Skeletal muscle tissue (tissue), 3 donors: ENCODE measurements at regions not wholly inside any gene's neighbourhood (a gene's known extent, or its start where the extent isn't known, plus 50 kb on each side); places are given as distances from the start of the nearest gene placed in this dataset.

Experiments used
- H3K27ac ChIP-seq: one replicate; pipeline ENCODE4 v1.7.0; 2013; ENCODE audit warnings: mild to moderate bottlenecking, low read depth, low read length, inconsistent platforms
- H3K27me3 ChIP-seq, 3 donors: one replicate each; pipeline ENCODE4 v1.7.0; 2013; ENCODE audit warnings: low read length in 3 of 3; ENCODE audit not compliant: control insufficient read depth in 3 of 3, insufficient read depth in 3 of 3
- H3K36me3 ChIP-seq, 3 donors: one replicate each; pipeline ENCODE4 v1.7.0; 2013; ENCODE audit warnings: low read length in 3 of 3; ENCODE audit not compliant: control insufficient read depth in 3 of 3, insufficient read depth in 3 of 3
- H3K4me1 ChIP-seq, 3 donors: one replicate each; pipeline ENCODE4 v1.7.0; 2013; ENCODE audit warnings: low read length in 3 of 3, mild to moderate bottlenecking in 3 of 3; ENCODE audit not compliant: control insufficient read depth in 3 of 3, insufficient read depth in 3 of 3
- H3K4me3 ChIP-seq, 3 donors: one replicate each; pipeline ENCODE4 v1.7.0; 2013; ENCODE audit warnings: low read length in 3 of 3
- H3K9ac ChIP-seq, 3 donors: one replicate each; pipeline ENCODE4 v1.7.0; 2013; ENCODE audit warnings: low read length in 3 of 3, mild to moderate bottlenecking in 3 of 3, moderate library complexity in 2 of 3, low read depth in 1 of 3
- H3K9me3 ChIP-seq, 3 donors: one replicate each; pipeline ENCODE4 v1.7.0; 2013; ENCODE audit warnings: low read length in 3 of 3; ENCODE audit not compliant: control insufficient read depth in 3 of 3
- donor health status: Osteomylitis.

DNA sequence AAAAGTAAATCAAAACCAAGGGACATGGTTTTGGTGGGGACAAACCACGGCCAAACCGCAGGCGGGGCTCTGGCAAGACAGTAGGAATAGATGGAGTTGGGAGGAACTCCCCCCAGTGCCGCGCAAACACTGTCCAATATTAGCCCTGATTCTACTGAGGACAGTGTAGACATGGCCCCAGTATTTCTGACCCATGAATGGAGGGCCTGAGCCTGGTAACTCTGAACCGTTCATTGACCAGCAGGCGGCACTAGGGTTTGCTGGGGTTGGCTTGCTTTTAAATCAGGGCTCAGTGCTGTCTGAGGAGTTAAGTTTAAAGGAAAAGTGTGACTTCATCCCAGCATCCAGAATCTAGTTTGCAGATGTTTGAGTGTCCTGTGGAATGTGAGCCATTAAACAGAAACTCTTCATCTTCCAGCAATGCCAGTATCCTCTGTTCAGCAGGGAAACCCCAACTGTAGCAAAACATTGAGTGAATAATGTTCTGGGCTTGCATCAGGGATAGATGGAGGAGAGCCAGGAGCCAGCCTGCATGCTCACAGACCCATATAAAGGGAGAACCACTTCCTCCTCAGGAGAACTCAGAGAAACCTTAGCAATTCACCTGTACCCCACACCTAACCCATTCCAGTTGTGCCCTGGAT, 147.4 kb upstream of the PRSS58 start:
- H3K27me3 ChIP-seq, result no peaks in the 10 kb centered on the region
- H3K9ac ChIP-seq, result no peak overlapping the region
- no peak overlapping the region for H3K4me3 ChIP-seq
- H3K9me3 ChIP-seq, result no peaks in the 10 kb centered on the region
- H3K36me3 ChIP-seq, result no peaks in the 10 kb centered on the region
- H3K4me1 ChIP-seq, result peaks cover 3 to 9% (median 6%) of the 10 kb centered on the region in 3 donors
- H3K27ac ChIP-seq, result no peak overlapping the region

- Histone ChIP-seq H3K9me3 (no peaks in the 10 kb centered on the region), H3K36me3 (no peaks in the 10 kb centered on the region), H3K9ac (no peak overlapping the region), H3K27me3 (no peaks in the 10 kb centered on the region), H3K4me3 (no peak overlapping the region), H3K27ac (no peak overlapping the region), H3K4me1 (no peaks in the 10 kb centered on the region)
These were observed 144.1 kb upstream of the PRSS58 start for GRCh38 chr7:142401951-142402350.

- H3K36me3 ChIP-seq, result no peaks in the 10 kb centered on the region
- H3K9me3 ChIP-seq, result no peaks in the 10 kb centered on the region
- no peaks in the 10 kb centered on the region for H3K4me1 ChIP-seq
- H3K27ac ChIP-seq, result no peak overlapping the region
- H3K9ac ChIP-seq, result no peak overlapping the region
- no peaks in the 10 kb centered on the region for H3K27me3 ChIP-seq
- no peak overlapping the region for H3K4me3 ChIP-seq
These were observed 142.2 kb upstream of the PRSS58 start for GRCh38 chr7:142400042-142400533.

GRCh38 chr7:142391191-142391992, 133.5 kb upstream of the PRSS58 start:
- Histone ChIP-seq H3K9me3 (no peaks in the 10 kb centered on the region), H3K36me3 (no peaks in the 10 kb centered on the region), H3K4me3 (no peak overlapping the region), H3K27ac (no peak overlapping the region), H3K9ac (peak overlapping the region in 1 of 3 donors; percentile 33), H3K4me1 (no peaks in the 10 kb centered on the region), H3K27me3 (no peaks in the 10 kb centered on the region)

DNA sequence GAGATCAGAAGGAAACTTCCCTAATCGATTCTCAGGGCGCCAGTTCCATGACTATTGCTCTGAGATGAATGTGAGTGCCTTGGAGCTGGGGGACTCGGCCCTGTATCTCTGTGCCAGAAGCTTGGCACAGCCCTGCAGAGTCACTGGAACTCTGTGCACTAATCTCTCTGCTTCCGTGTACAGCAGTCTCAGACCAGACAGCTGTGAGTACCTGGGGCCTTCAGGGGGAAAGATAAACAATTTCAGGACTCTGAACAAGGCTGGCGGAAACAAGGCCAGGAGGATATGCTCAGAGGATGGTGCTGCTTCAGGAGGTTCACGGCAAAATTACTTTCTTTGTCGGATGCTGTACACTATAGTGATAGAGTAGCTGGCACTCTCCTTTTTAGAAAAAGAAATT, 131.7 kb upstream of the PRSS58 start:
- Histone ChIP-seq H3K27ac (no peak overlapping the region), H3K9ac (no peak overlapping the region), H3K9me3 (no peaks in the 10 kb centered on the region), H3K36me3 (no peaks in the 10 kb centered on the region), H3K4me3 (no peak overlapping the region), H3K27me3 (no peaks in the 10 kb centered on the region), H3K4me1 (peaks cover 6 to 15% (median 9%) of the 10 kb centered on the region in 3 donors)

DNA sequence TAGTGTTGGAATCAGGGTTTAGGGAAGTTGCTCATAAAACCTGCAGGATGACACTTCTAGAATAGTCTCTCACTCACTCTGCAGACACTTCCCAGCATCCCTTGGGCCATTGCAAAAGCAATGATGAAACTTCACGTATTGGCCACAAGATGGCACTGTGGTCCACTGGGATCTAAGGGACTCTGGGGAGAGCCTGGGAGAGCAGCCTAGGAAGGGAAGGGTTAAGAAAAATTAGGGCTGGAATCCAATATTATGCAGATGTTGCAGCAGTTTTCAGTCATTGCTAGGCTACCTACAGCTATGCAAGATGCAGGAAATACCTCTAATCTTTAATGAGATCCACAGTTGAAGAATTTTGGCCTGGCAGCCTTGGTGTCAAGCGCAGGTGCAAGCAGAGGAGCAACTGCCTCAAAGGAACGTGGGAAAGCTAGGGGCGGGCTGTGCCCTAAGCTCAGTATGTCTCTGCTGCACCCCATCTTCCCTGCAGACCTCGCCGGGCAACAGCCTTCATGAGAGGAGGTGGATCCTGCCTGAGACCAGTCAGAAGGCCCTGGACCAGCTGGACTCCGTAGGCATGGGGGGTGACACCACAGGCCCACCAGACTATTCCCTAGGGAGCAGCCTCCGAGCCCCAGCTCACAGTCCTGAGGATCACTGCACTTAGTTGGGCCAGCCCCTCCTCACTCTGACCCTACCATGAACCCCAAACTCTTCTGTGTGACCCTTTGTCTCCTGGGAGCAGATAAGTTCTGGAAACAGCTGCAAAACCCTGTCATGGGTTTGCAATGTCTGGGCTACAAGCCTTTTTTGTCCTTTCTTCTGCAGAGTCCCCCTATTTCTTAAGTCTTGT, 127.9 kb upstream of the PRSS58 start:
- Histone ChIP-seq H3K4me1 (peaks cover 18 to 31% (median 26%) of the 10 kb centered on the region in 3 donors), H3K4me3 (no peak overlapping the region), H3K9me3 (no peaks in the 10 kb centered on the region), H3K9ac (no peak overlapping the region), H3K27ac (no peak overlapping the region), H3K36me3 (no peaks in the 10 kb centered on the region), H3K27me3 (no peaks in the 10 kb centered on the region)

DNA sequence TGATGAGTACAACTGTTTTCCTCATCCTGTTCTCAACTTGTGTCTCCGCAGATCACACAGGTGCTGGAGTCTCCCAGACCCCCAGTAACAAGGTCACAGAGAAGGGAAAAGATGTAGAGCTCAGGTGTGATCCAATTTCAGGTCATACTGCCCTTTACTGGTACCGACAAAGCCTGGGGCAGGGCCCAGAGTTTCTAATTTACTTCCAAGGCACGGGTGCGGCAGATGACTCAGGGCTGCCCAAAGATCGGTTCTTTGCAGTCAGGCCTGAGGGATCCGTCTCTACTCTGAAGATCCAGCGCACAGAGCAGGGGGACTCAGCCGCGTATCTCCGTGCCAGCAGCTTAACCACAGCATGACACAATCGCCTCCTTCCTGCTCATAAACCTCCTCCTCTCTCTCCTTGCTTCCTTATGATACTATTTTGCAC, 126.7 kb upstream of the PRSS58 start:
- Histone ChIP-seq H3K4me3 (no peak overlapping the region), H3K27me3 (no peaks in the 10 kb centered on the region), H3K27ac (no peak overlapping the region), H3K9ac (peak overlapping the region in 2 of 3 donors; percentile 25 to 42), H3K9me3 (no peaks in the 10 kb centered on the region), H3K4me1 (peaks cover 18 to 31% (median 26%) of the 10 kb centered on the region in 3 donors), H3K36me3 (no peaks in the 10 kb centered on the region)

DNA sequence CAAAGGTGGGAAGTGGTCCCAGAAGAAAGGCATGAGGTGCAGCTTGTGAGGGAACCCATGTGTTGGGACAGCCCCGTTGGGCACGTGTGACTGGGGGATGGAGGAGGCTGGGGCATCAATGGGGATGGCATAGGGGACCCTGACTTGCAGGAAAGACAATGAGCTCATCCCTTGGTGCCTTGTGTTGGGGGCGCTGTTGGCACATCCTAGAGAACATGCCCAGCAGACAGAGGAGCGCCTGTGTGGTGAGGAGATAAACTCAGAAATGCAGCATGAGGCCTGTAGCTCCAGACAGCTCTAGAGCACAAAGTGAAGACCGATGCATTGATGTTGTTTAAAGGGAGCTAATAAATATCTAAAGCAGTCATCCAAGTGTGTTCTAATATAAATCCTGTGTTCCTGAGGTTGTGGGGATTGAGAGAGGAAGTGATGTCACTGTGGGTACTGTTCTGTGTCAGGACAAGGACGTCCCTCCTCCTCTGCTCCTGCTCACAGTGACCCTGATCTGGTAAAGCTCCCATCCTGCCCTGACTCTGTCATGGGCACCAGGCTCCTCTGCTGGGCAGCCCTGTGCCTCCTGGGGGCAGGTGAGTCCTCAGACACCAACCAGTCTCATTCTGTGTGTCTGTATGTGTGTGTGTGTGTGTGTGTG, 126.1 kb upstream of the PRSS58 start:
- Histone ChIP-seq H3K27me3 (no peaks in the 10 kb centered on the region), H3K4me3 (no peak overlapping the region), H3K4me1 (peaks cover 18 to 31% (median 26%) of the 10 kb centered on the region in 3 donors), H3K9me3 (no peaks in the 10 kb centered on the region), H3K36me3 (no peaks in the 10 kb centered on the region), H3K27ac (no peak overlapping the region), H3K9ac (peak overlapping the region in 1 of 3 donors; percentile 42)

DNA sequence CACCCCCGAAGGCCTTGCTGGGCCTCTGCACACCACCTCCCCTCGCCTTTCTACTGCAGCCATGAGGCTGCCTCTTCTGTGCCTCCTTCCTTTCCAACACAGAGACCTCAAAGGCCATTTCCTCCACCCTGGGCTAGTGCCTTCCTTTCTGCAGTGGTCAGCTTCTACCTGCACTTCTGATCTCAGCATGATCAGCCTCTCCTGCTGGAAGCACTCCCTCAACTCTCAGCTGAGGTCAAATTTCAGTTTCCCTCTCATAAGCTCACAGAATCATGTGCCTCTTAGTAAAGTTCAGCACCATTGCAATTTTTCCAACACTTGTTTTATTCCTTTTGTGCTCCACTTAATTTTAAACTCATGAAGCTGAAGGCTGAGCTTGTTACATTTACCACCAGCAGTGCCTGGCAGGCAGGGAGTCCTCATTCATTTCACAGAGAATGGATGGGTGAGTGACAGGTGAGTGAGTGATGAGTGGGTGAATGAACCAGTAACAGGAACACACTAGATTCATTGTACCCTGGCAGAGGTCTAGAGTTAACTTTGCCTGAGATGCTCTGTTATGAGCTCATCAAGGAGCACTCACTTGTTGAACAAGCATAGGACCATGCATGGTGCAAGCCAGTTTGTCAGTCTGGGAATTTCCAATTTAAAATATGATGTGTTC, 124.0 kb upstream of the PRSS58 start:
- Histone ChIP-seq H3K36me3 (no peaks in the 10 kb centered on the region), H3K4me1 (peaks cover 18 to 31% (median 26%) of the 10 kb centered on the region in 3 donors), H3K27ac (no peak overlapping the region), H3K4me3 (no peak overlapping the region), H3K27me3 (no peaks in the 10 kb centered on the region), H3K9ac (no peak overlapping the region), H3K9me3 (no peaks in the 10 kb centered on the region)
